ENCODE measurements at regions not wholly inside any gene's neighbourhood (a gene's known extent, or its start where the extent isn't known, plus 50 kb on each side); places are given as distances from the start of the nearest gene placed in this dataset.

- peak; percentile 47 for DNase-seq
Measured at GRCh38 chr4:114180481-114180880, 201.0 kb upstream of the ARSJ start.

DNA sequence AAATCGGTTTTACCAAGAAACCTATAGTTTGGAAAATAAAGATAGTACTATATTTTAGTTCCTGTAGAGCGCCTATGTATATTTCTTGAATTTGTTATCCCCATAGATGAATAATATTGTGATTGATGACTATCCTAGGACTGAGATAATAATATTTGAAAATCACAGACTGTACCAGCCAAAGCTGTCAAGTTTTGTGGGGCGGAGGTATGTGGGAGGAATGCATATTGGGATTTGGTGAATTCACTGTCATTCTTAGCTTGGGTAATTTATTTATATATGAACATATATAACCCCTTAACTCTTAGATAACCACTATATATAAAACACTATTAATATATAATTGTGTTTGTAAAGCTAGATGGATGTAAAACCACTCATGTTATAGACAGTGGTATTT is 205.5 kb upstream of the ARSJ start:
- DNase-seq = no peak

- no peak for DNase-seq
Measured at GRCh38 chr4:114187592-114187991, 208.1 kb upstream of the ARSJ start.

- no peak for DNase-seq
Measured at GRCh38 chr4:114191496-114191895, 212.0 kb upstream of the ARSJ start.

DNA sequence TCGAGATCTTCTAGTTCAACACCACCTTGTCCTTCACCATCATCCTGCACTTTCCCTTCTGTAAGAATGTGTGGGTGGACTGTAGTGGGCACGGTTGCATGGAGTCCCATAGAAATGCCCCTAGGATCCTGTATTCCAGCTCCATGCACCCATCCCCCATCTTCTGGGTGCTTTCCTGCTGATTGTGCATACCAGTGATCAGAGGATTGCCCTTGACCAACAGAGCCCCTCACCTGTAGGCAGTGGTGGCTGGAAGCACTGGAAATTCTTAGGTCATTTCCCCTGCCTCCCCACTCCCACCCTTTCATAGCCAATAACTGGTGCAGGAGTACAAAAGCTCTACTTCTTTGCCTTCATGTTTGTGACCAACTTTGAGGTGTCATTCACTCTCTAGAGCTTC is 213.4 kb upstream of the ARSJ start:
- DNase-seq = no peak

GRCh38 chr4:114193624-114194399 is 214.4 kb upstream of the ARSJ start:
- DNase-seq = no peak

DNA sequence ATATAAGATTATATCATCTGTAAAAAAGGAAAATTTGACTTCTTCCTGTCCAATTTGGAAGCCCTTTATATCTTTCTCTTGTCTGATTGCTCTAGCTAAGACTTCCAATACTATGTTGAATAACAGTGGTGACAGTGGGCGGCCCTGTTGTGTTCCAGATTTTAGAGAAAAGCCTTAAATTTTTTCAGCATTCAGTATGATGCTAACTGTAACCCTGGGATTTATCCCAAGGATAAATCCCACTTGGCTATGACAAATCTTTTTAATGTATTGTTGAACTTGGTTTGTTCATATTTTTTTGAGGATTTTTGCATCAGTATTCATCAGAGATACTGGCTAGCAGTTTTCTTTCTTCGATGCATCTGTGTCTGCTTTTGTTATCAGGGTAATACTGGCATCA is 217.2 kb upstream of the ARSJ start:
- no peak for DNase-seq

DNA sequence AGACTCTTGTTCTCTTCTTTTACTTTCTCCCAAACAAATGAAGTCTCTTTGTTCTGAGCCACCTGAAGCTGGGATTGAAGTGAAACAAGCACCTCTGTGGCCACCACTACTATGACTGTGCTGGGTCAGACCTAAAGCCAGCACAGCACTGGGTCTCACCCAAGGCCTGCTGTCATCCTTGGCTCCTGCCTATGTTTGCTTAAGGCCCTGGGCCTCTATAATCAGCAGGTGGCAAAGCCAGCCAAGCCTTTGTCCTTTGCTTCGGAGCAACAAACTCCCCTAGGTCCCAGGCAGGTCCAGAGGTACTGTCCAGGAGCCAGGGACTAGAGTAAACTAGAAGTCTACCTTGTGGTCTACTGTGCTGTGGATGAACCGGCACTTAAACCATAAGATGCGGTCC is 220.6 kb upstream of the ARSJ start:
- DNase-seq = no peak

DNA sequence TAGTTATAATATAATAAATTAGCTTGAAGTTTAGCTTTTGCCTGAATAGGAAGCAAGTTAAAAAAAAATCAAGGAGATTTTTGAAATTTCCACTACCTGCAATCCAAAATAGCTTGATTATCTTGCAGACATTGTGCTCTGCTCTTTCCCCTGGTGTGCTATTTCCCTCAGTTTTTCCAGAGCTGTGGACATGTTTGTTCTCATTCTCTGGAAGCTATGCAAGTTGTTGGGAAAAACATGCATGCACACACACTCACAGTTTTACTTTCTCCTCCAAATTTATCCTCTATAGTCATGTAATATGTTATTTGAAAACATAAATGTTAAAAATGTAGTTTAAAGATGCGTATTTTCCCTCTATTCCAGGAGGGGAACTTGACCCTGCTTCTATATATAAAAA is 225.8 kb upstream of the ARSJ start:
- DNase-seq = no peak

GRCh38 chr4:114208574-114209151 is 229.2 kb upstream of the ARSJ start:
- no peak for DNase-seq

GRCh38 chr4:114209584-114209983 is 230.1 kb upstream of the ARSJ start:
- no peak for DNase-seq

- DNase-seq = no peak
Measured at GRCh38 chr4:114211556-114211955, 232.1 kb upstream of the ARSJ start.

DNA sequence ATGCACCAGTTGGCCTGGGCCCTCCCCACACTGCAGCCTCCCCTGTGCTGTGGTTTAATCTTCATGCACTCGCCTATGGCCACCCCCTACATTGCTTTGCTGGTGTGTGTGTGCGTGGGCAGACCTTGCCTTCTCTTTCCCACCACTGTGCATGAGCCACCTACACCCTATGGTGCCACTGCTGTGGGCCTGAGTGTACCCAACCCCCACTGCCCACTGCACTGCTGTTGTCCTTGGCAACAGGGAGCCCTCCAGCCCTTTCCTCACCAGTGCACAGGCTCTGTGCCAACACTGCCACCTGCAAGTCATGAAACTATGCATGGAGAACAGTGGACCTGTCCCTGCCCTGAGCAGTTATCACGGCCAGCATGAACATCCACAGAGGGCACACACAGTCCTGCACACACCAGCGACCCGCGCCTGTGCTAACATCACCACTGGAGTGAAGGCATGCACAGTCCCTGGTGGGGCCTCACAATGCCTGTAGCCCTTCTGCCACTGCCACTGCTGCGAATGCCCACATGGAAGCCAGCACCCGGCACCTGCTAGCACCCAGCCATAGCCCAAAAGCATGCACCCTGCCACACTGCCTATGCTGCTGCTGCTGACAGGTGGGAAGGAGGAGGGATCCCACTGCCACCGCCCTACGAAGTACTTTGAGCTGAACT is 237.8 kb upstream of the ARSJ start:
- DNase-seq = no peak

GRCh38 chr4:114223580-114223979 is 244.1 kb upstream of the ARSJ start:
- DNase-seq = no peak

DNA sequence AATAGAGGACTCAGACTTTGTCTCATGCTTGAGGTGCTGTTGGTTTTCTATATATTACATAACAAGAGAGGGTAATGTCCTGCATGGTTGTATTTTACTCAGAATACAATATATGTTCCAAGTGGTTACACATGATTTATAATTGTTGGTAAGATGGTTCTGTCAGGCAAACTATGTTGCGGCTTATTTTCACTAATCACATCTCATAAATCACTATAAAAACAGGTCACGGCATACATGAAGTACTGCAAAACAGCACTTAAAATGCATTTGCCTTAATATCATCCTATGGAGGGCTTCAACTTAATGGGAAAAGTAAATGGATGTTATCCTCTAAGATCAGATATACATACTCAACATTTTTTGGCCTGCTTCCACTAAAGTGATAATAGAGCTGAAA is 246.0 kb upstream of the ARSJ start:
- DNase-seq = no peak

- no peak for DNase-seq
Measured at GRCh38 chr4:114226179-114226578, 246.7 kb upstream of the ARSJ start.

GRCh38 chr4:114226968-114227760 is 247.7 kb upstream of the ARSJ start:
- no peak for DNase-seq

DNA sequence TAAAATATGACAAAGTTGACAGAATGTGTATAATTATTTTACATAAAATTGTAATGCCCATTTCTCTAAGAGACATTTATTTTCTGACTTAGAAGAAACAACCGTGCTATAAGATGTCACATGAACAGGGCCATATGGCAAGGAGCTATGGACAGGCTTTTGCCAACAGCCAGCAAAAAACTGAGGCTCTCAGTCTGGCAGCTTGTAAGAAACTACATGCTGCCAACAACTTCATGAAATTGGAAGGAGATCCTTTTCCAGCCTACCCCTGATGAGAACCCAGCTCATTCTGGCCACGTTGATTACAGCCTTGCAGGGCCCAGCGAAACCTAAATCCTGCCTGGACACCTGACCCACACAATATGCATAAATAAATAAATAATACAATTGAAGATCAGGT is 250.3 kb upstream of the ARSJ start:
- DNase-seq = no peak

DNA sequence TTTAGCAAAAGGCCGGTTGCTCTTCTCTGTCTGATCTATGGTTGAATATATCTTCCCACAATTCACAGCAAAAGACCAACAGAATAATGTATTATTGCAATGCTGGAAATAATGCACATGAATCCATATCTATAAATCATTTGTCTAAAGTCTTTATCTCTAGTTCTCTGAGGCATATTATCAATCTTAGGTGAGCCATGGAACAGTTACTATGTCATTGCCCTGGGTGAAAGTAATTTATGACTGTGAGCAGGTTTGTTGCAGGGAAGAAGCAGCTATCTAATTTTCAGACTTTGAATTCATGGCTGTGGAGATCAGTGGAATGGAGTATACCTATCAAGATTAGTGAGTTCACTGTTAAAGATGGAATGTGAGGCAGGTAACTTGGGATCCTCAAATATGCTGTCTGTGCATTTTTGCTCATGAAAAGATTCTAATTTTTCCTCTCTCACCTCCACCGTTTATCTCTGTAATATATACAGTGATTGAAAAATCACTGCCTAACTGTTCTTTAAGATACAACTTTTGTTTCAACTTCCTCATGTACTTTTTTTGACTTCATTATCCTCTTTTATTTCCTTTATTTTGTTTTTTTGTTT is 256.8 kb upstream of the ARSJ start:
- no peak for DNase-seq

DNA sequence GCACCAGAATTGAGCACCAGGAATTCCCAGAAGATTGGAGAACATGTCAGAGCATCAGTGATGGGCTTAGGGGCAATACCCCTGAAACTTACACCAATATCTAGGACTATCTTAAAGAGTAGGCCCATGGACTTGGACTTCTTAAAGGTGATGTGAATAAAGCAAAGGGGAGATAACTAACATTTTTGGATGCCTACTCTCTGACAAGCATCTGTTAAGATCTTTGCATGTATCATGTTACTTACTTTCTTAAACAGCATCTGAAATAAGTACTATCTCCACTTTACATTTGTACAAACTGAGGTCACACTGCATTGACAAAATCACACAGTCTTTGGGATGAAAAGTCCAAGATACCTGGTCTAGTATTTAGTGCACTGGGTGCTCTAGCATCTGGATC is 258.6 kb upstream of the ARSJ start:
- no peak for DNase-seq

- DNase-seq = no peak
Measured at GRCh38 chr4:114249561-114249960, 270.1 kb upstream of the ARSJ start.

DNA sequence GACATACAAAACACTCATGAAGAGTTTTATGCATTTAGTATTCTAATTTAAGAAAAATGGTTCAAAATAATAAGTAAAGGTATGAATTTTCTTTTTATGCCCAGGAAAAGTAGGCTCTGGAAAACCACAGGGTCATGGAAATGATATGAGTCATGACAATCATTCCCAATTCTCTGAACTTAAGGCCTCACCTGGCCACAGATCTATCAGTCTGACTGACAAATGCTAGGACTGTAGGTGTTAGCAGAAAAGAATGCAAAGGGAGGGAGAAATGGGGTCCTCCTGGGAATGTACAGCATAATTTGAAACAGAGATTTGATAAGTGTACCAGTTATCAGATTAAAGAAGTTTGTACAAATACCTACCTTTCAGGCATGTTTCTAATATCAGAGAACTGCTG is 270.5 kb upstream of the ARSJ start:
- no peak for DNase-seq

GRCh38 chr4:114250439-114250891 is 271.0 kb upstream of the ARSJ start:
- DNase-seq = no peak

Measured in right hindlimb (tissue), 1 donor.